ENCODE measurements at regions not wholly inside any gene's neighbourhood (a gene's known extent, or its start where the extent isn't known, plus 50 kb on each side); places are given as distances from the start of the nearest gene placed in this dataset.
"Not testable (repeated sequence)": the region's sequence is repeated elsewhere in the genome, so short reads cannot be mapped to it uniquely, and the experiment has no call there.

DNA sequence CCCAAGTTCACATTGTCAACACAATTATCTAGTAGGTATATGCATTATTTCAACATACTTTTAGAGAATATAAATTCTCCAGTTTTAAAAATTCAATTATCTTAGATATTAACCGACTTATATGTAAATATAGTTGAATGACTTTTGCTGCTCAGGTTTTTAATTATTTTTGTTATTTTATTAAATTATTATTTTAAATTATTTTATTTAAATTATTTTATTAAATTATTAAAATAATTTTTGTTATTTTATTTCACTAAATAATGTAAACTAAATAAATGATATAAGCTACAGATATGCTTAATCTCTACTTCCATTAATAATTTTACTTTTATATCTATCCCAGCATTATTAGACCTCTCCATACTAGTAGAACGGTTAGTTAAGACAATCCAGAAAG is 544.3 kb upstream of the ARRDC3 start:
- Histone ChIP-seq H3K36me3 (ENCODE audit: control insufficient read depth in 2 of 3, insufficient read depth in 3 of 3, low read length in 3 of 3) (no peaks in the 10 kb centered on the region), H3K9me3 (ENCODE audit: control insufficient read depth in 2 of 3, insufficient read depth in 1 of 3, low read length in 3 of 3) (no peaks in the 10 kb centered on the region), H3K4me3 (ENCODE audit: low read length in 3 of 3) (no peak overlapping the region), H3K9ac (ENCODE audit: low read length in 3 of 3) (no peak overlapping the region), H3K4me1 (ENCODE audit: control insufficient read depth in 2 of 3, insufficient read depth in 2 of 3, low read depth in 1 of 3, low read length in 3 of 3) (peaks cover 0 to 4% (median 0%) of the 10 kb centered on the region in 3 donors), H3K27me3 (ENCODE audit: control insufficient read depth, insufficient read depth, low read length) (no peaks in the 10 kb centered on the region), H3K27ac (ENCODE audit: low read depth in 2 of 2, low read length in 2 of 2) (no peak overlapping the region)
- intact Hi-C loops (cut with DNase I) = no loop called here
- DNase-seq = no peak
- peak; percentile 95 for FAIRE-seq
- TF ChIP-seq, protein P1, sequence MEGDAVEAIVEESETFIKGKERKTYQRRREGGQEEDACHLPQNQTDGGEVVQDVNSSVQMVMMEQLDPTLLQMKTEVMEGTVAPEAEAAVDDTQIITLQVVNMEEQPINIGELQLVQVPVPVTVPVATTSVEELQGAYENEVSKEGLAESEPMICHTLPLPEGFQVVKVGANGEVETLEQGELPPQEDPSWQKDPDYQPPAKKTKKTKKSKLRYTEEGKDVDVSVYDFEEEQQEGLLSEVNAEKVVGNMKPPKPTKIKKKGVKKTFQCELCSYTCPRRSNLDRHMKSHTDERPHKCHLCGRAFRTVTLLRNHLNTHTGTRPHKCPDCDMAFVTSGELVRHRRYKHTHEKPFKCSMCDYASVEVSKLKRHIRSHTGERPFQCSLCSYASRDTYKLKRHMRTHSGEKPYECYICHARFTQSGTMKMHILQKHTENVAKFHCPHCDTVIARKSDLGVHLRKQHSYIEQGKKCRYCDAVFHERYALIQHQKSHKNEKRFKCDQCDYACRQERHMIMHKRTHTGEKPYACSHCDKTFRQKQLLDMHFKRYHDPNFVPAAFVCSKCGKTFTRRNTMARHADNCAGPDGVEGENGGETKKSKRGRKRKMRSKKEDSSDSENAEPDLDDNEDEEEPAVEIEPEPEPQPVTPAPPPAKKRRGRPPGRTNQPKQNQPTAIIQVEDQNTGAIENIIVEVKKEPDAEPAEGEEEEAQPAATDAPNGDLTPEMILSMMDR (IDR thresholded peaks at IDR 0.05; ENCODE audit: borderline replicate concordance, extremely low read depth, insufficient read depth) = no peak

DNA sequence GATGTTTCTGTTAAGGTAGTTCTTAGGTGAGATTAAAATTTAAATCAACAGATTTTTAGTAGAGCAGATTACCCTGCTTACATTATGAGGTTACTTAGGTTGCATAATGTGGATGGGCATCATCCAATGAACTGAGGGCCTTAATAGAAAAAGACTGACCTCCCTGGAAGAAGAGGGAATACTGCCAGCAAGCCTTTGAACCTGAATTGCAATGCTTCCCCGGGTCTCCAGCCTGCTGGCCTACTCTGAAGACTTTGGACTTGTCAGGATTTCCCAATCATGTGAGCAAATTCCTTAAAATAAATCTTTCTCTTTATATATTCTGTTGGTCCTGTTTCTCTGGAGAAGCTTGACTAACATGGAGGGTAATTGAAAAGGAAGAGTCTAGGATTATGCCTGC is 542.1 kb upstream of the ARRDC3 start:
- DNase-seq (peak in 1 of 5 donors; percentile 9), FAIRE-seq (no peak)
- H3K36me3 ChIP-seq (ENCODE audit: control insufficient read depth in 2 of 3, insufficient read depth in 3 of 3, low read length in 3 of 3) = no peaks in the 10 kb centered on the region
- TF ChIP-seq, protein P1 (IDR thresholded peaks at IDR 0.05; ENCODE audit: borderline replicate concordance, extremely low read depth, insufficient read depth) = no peak
- peaks cover 0 to 4% (median 0%) of the 10 kb centered on the region in 3 donors for H3K4me1 ChIP-seq (ENCODE audit: control insufficient read depth in 2 of 3, insufficient read depth in 2 of 3, low read depth in 1 of 3, low read length in 3 of 3)
- intact Hi-C loops (cut with DNase I) = no loop called here
- H3K27me3 ChIP-seq (ENCODE audit: control insufficient read depth, insufficient read depth, low read length) = no peaks in the 10 kb centered on the region
- peak overlapping the region in 1 of 2 donors; percentile 4 for H3K27ac ChIP-seq (ENCODE audit: low read depth in 2 of 2, low read length in 2 of 2)
- H3K9ac ChIP-seq (ENCODE audit: low read length in 3 of 3) = no peak overlapping the region
- H3K9me3 ChIP-seq (ENCODE audit: control insufficient read depth in 2 of 3, insufficient read depth in 1 of 3, low read length in 3 of 3) = no peaks in the 10 kb centered on the region
- no peak overlapping the region for H3K4me3 ChIP-seq (ENCODE audit: low read length in 3 of 3)

DNA sequence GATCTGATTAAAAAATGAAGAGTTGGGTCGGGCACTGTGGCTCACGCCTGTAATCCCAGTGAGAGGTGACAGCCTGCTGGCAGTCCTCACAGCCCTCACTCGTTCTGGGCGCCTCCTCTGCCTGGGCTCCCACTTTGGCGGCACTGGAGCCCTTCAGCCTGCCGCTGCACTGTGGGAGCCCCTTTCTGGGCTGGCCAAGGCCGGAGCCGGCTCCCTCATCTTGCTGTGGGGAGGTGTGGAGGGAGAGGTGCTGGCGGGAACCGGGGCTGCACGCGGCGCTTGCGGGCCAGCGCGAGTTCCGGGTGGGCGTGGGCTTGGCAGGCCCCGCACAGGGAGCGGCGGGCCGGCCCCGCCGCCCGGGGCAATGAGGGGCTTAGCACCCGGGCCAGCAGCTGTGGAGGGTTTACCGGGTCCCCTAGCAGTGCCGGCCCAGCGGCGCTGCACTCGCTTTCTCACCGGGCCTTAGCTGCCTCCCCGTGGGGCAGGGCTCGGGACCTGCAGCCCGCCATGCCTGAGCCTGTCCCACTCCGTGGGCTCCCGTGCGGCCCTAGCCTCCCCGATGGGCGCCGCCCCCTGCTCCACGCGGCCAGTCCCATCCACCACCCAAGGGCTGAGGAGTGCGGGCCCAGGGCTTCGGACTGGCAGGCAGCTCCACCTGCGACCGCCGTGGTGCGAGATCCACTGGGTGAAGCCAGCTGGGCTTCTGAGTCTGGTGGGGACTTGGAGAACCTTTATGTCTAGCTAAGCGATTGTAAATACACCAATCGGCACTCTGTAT is 534.1 kb upstream of the ARRDC3 start:
- FAIRE-seq; H3K27ac ChIP-seq (ENCODE audit: low read depth in 2 of 2, low read length in 2 of 2); H3K9ac ChIP-seq (ENCODE audit: low read length in 3 of 3); H3K4me1 ChIP-seq (ENCODE audit: control insufficient read depth in 2 of 3, insufficient read depth in 2 of 3, low read depth in 1 of 3, low read length in 3 of 3); H3K9me3 ChIP-seq (ENCODE audit: control insufficient read depth in 2 of 3, insufficient read depth in 1 of 3, low read length in 3 of 3); H3K36me3 ChIP-seq (ENCODE audit: control insufficient read depth in 2 of 3, insufficient read depth in 3 of 3, low read length in 3 of 3); intact Hi-C loops (cut with DNase I); H3K27me3 ChIP-seq (ENCODE audit: control insufficient read depth, insufficient read depth, low read length); H3K4me3 ChIP-seq (ENCODE audit: low read length in 3 of 3): not testable (repeated sequence)
- DNase-seq = peak in 1 of 5 donors; percentile 58

DNA sequence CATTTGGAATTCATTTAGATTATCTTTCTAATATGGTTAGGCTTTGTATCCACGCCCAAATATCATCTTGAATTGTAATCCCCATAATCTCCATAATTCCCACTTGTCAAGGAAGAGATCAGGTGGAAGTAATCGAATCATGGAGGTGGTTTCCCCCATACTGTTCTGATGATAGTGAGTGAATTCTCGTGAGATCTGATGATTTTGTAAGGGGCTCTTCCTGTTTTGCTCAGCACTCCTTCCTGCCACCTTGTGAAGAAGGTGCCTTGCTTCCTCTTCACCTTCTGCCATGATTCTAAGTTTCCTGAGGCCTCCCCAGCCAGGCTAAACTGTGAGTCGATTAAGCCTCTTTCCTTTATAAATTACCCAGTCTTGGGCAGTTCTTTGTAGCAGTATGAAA is 527.5 kb upstream of the ARRDC3 start:
- no peak for DNase-seq
- no peak overlapping the region for H3K27ac ChIP-seq (ENCODE audit: low read depth in 2 of 2, low read length in 2 of 2)
- no peaks in the 10 kb centered on the region for H3K4me1 ChIP-seq (ENCODE audit: control insufficient read depth in 2 of 3, insufficient read depth in 2 of 3, low read depth in 1 of 3, low read length in 3 of 3)
- no peaks in the 10 kb centered on the region for H3K9me3 ChIP-seq (ENCODE audit: control insufficient read depth in 2 of 3, insufficient read depth in 1 of 3, low read length in 3 of 3)
- H3K4me3 ChIP-seq (ENCODE audit: low read length in 3 of 3) = no peak overlapping the region
- intact Hi-C loops (cut with DNase I) = no loop called here
- H3K36me3 ChIP-seq (ENCODE audit: control insufficient read depth in 2 of 3, insufficient read depth in 3 of 3, low read length in 3 of 3) = no peaks in the 10 kb centered on the region
- H3K9ac ChIP-seq (ENCODE audit: low read length in 3 of 3) = no peak overlapping the region
- FAIRE-seq = no peak
- H3K27me3 ChIP-seq (ENCODE audit: control insufficient read depth, insufficient read depth, low read length) = no peaks in the 10 kb centered on the region
- TF ChIP-seq, protein P1 (IDR thresholded peaks at IDR 0.05; ENCODE audit: borderline replicate concordance, extremely low read depth, insufficient read depth) = no peak
